Esophagus squamous epithelium (tissue), 5 donors: ENCODE measurements at regions not wholly inside any gene's neighbourhood (a gene's known extent, or its start where the extent isn't known, plus 50 kb on each side); places are given as distances from the start of the nearest gene placed in this dataset.
A peak's percentile ranks its signal among the peaks of the same experiment; 100 is the strongest.
"Not testable (repeated sequence)": the region's sequence is repeated elsewhere in the genome, so short reads cannot be mapped to it uniquely, and the experiment has no call there.

Source experiments
- DNase-seq: peaks from one replicate; lab custom pipeline; 2025; lab: John Stamatoyannopoulos, UW
- H3K27ac ChIP-seq, 4 donors: fragments of 200-600 bp; sonication (generic); one replicate each; pipeline ENCODE4 v1.5.1; 2016 to 2019; ENCODE audit warnings: mild to moderate bottlenecking in 1 of 4
- H3K27me3 ChIP-seq, 4 donors: fragments of 200-600 bp; sonication (generic); 1 replicate in 3 of 4; 2 replicates in 1 of 4; pipeline versions ENCODE4 v1.5.1 to v1.6.0; 2017 to 2021; ENCODE audit warnings: antibody characterized with exemption in 1 of 4
- H3K36me3 ChIP-seq, 3 donors: fragments of 200-600 bp; sonication (generic); one replicate each; pipeline ENCODE4 v1.5.1; 2016 to 2019
- H3K4me1 ChIP-seq, 3 donors: fragments of 200-600 bp; sonication (generic); one replicate each; pipeline ENCODE4 v1.5.1; 2017 to 2019
- H3K4me3 ChIP-seq, 4 donors: fragments of 200-600 bp; sonication (generic); 1 replicate in 3 of 4; 2 replicates in 1 of 4; pipeline ENCODE4 v1.5.1; 2016 to 2019; ENCODE audit warnings: mild to moderate bottlenecking in 2 of 4, moderate library complexity in 1 of 4
- H3K9me3 ChIP-seq, 3 donors: fragments of 200-600 bp; sonication (generic); one replicate each; pipeline ENCODE4 v1.5.1; 2016 to 2019
- CTCF ChIP-seq, 6 experiments: fragments of 450-650 bp in 4 of 6; fragments of 200-600 bp in 2 of 6; sonication (generic) in 2 of 6; IDR thresholded peaks; one replicate each; pipeline ENCODE4 v1.5.1; 2016 to 2019; ENCODE audit warnings: antibody characterized with exemption in 6 of 6, mild to moderate bottlenecking in 4 of 6, moderate library complexity in 4 of 6
- POLR2A ChIP-seq, 4 donors: fragments of 450-650 bp; IDR thresholded peaks; one replicate each; pipeline ENCODE4 v1.6.1; 2017; ENCODE audit warnings: antibody characterized with exemption in 4 of 4, mild to moderate bottlenecking in 4 of 4, moderate library complexity in 3 of 4
- WGBS, 2 donors: methylation state at CpG; one replicate each; pipeline ENCODE4 v1.1.5; 2018; 5-methylcytosine and 5-hydroxymethylcytosine counted together
- intact Hi-C: fragments of 100-400 bp; cut with DNase I; formaldehyde crosslinking; loops from one replicate; pipeline ENCODE4 v1.15.0; 2022
- donor health status: DM: yes; HTN: yes; CAD: no.

GRCh38 chr5:159497221-159497620 lies 166.9 kb upstream of the IL12B start:
- 53 to 69% methylated on average over 2 of the region's 2 CpGs for WGBS, 2 donors
- H3K36me3 ChIP-seq = no peaks in the 10 kb centered on the region
- H3K27me3 ChIP-seq = no peaks in the 10 kb centered on the region
- no peaks in the 10 kb centered on the region for H3K9me3 ChIP-seq
- intact Hi-C loops = no loop called here
- DNase-seq = no peak
- H3K4me1 ChIP-seq = no peaks in the 10 kb centered on the region
- no peak overlapping the region for H3K4me3 ChIP-seq
- H3K27ac ChIP-seq = no peak overlapping the region
- TF ChIP-seq CTCF (IDR thresholded peaks at IDR 0.05) = no peak
- no peak for TF ChIP-seq POLR2A (IDR thresholded peaks at IDR 0.05)

- Histone ChIP-seq H3K27me3 (no peaks in the 10 kb centered on the region), H3K36me3 (no peaks in the 10 kb centered on the region), H3K4me1 (no peaks in the 10 kb centered on the region), H3K27ac (no peak overlapping the region), H3K4me3 (no peak overlapping the region), H3K9me3 (no peaks in the 10 kb centered on the region)
- TF ChIP-seq POLR2A (IDR thresholded peaks at IDR 0.05) (no peak), CTCF (IDR thresholded peaks at IDR 0.05) (no peak)
- intact Hi-C loops = no loop called here
- no peak for DNase-seq
Measured at GRCh38 chr5:159498630-159499029, 168.3 kb upstream of the IL12B start.

- DNase-seq, H3K36me3 ChIP-seq, H3K27me3 ChIP-seq, intact Hi-C loops, H3K27ac ChIP-seq, H3K4me3 ChIP-seq, H3K9me3 ChIP-seq: not testable (repeated sequence)
- H3K4me1 ChIP-seq = peaks cover 0 to 14% (median 7%) of the 10 kb centered on the region in 3 donors
- 87 to 90% methylated on average over 4 of the region's 4 CpGs for WGBS, 2 donors
Measured at GRCh38 chr5:159502116-159502515, 171.8 kb upstream of the IL12B start.

- no peak for DNase-seq
- WGBS, 2 donors = 83 to 89% methylated on average over 4 of the region's 4 CpGs
- TF ChIP-seq POLR2A (IDR thresholded peaks at IDR 0.05) = no peak
- TF ChIP-seq CTCF (IDR thresholded peaks at IDR 0.05) = no peak
Measured at GRCh38 chr5:159503236-159503635, 172.9 kb upstream of the IL12B start.

GRCh38 chr5:159504106-159504856 lies 174.0 kb upstream of the IL12B start:
- DNase-seq = no peak
- H3K4me1 ChIP-seq = peaks cover 0 to 14% (median 7%) of the 10 kb centered on the region in 3 donors
- no peaks in the 10 kb centered on the region for H3K27me3 ChIP-seq
- no peaks in the 10 kb centered on the region for H3K9me3 ChIP-seq
- intact Hi-C loops = no loop called here
- H3K27ac ChIP-seq = peak overlapping the region in 3 of 4 donors; percentile 52 to 85 (median 76)
- no peak overlapping the region for H3K4me3 ChIP-seq
- H3K36me3 ChIP-seq = no peaks in the 10 kb centered on the region
- TF ChIP-seq POLR2A (IDR thresholded peaks at IDR 0.05) (no peak), CTCF (IDR thresholded peaks at IDR 0.05) (no peak)
- WGBS, 2 donors = 6 to 22% methylated on average over 2 of the region's 2 CpGs

More at GRCh38 chr5:159503236-159503635, 172.9 kb upstream of the IL12B start:
- Histone ChIP-seq H3K4me1 (peaks cover 0 to 14% (median 7%) of the 10 kb centered on the region in 3 donors), H3K9me3 (no peaks in the 10 kb centered on the region), H3K36me3 (no peaks in the 10 kb centered on the region), H3K27ac (no peak overlapping the region), H3K27me3 (no peaks in the 10 kb centered on the region), H3K4me3 (no peak overlapping the region)
- intact Hi-C loops = no loop called here
